ENCODE measurements at regions not wholly inside any gene's neighbourhood (a gene's known extent, or its start where the extent isn't known, plus 50 kb on each side); places are given as distances from the start of the nearest gene placed in this dataset.

GRCh38 chr18:56109757-56110156 is 521.8 kb upstream of the TCF4 start:
- TF ChIP-seq ZNF423 (tag by site-specific recombination; IDR thresholded peaks at IDR 0.05) (no peak), ZNF776 (tag by site-specific recombination; IDR thresholded peaks at IDR 0.05; ENCODE audit: borderline replicate concordance) (no peak), ZNF133 (tag by site-specific recombination; IDR thresholded peaks at IDR 0.05) (no peak), RBAK (tag by site-specific recombination; IDR thresholded peaks at IDR 0.05) (no peak), PRDM6 (tag by site-specific recombination; IDR thresholded peaks at IDR 0.05) (no peak), ZNF19 (tag by site-specific recombination; IDR thresholded peaks at IDR 0.05; ENCODE audit: low read depth) (no peak), ZNF37A (tag by site-specific recombination; IDR thresholded peaks at IDR 0.05) (no peak), ZNF843 (tag by site-specific recombination; IDR thresholded peaks at IDR 0.05) (no peak), ZNF704 (tag by site-specific recombination; IDR thresholded peaks at IDR 0.05) (no peak), YY1 (tag by site-specific recombination; IDR thresholded peaks at IDR 0.05) (no peak), ZSCAN5A (tag by site-specific recombination; IDR thresholded peaks at IDR 0.05) (no peak), ZNF138 (tag by site-specific recombination; IDR thresholded peaks at IDR 0.05; ENCODE audit: borderline replicate concordance) (no peak), ZBTB21 (tag by site-specific recombination; IDR thresholded peaks at IDR 0.05) (no peak), ZNF221 (tag by site-specific recombination; IDR thresholded peaks at IDR 0.05; ENCODE audit: borderline replicate concordance) (no peak)
- POLR2A ChIA-PET, result no interaction called here
- Histone ChIP-seq H3K36me3 (ENCODE audit: control insufficient read depth in 2 of 2, insufficient read depth in 1 of 2, low read length in 2 of 2) (no peaks in the 10 kb centered on the region), H3K4me3 (ENCODE audit: low read depth, low read length) (no peak overlapping the region), H3K4me1 (ENCODE audit: control insufficient read depth, insufficient read depth, low read length) (no peaks in the 10 kb centered on the region), H3K27ac (ENCODE audit: extremely low read depth, low read depth, low read length) (no peak overlapping the region), H3K9me3 (ENCODE audit: control insufficient read depth, insufficient read depth, low read depth, low read length) (no peaks in the 10 kb centered on the region; the same call in 1 of the 2 replicates)
- CTCF ChIA-PET, result no interaction called here

DNA sequence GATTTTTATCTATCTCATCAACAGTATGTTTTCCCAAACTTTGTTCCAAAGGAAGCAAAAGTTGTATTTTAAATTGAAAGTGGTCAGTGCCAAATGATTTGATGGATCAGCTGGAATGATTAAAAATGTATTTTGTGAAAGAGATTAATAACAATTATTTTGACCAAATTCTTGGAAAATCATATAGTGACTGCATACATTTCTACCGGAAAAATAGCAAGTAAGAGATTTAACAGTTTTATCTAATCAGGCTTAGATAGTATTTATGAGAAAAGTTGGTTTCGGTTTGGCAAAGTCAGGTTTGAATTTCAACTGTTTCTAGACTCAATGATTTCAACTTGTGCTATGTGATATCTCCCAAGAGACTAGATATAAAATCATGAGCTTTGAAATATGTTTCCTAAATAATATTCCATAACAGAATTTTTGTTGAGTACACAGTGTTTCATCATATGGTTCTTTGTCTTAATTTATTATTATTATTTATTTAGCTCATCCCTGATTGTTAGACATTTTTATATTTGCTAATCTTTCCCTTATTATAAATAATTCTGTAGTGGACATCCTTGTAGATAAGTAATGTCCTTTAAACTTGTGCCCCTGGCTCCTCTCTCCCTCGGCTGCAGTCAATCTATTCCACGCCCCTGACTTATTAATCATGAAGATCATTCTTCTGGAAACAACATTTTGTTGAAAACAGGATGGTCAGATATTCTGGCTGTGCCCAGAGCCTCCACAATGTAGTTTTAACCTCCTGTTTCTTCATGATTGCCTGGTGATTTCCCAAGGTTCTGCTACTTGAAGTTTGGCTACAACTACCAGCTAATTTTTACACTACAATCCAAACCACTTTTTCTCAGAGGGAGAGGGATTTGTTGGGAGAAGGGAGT is 520.7 kb upstream of the TCF4 start:
- Histone ChIP-seq H3K4me1 (ENCODE audit: control insufficient read depth, insufficient read depth, low read length) (no peaks in the 10 kb centered on the region), H3K27ac (ENCODE audit: extremely low read depth, low read depth, low read length) (no peak overlapping the region), H3K36me3 (ENCODE audit: control insufficient read depth in 2 of 2, insufficient read depth in 1 of 2, low read length in 2 of 2) (no peaks in the 10 kb centered on the region), H3K9me3 (ENCODE audit: control insufficient read depth, insufficient read depth, low read depth, low read length) (no peaks in the 10 kb centered on the region; the same call in 1 of the 2 replicates), H3K4me3 (ENCODE audit: low read depth, low read length) (no peak overlapping the region)
- no peak for TF ChIP-seq ZNF23 (tag by site-specific recombination; IDR thresholded peaks at IDR 0.05; ENCODE audit: borderline replicate concordance)
- TF ChIP-seq HOXD13 (CRISPR knock-in tag; IDR thresholded peaks at IDR 0.05; ENCODE audit: borderline replicate concordance), result no peak
- TF ChIP-seq MZF1 (tag by site-specific recombination; IDR thresholded peaks at IDR 0.05; ENCODE audit: borderline replicate concordance), result no peak
- TF ChIP-seq ZNF776 (tag by site-specific recombination; IDR thresholded peaks at IDR 0.05; ENCODE audit: borderline replicate concordance), result no peak
- TF ChIP-seq ZNF660 (tag by site-specific recombination; IDR thresholded peaks at IDR 0.05), result no peak
- no peak for TF ChIP-seq ZNF2 (tag by site-specific recombination; IDR thresholded peaks at IDR 0.05)
- ChIA-PET CTCF (no interaction called here), POLR2A (no interaction called here)
